ENCODE measurements at regions not wholly inside any gene's neighbourhood (a gene's known extent, or its start where the extent isn't known, plus 50 kb on each side); places are given as distances from the start of the nearest gene placed in this dataset.

DNA sequence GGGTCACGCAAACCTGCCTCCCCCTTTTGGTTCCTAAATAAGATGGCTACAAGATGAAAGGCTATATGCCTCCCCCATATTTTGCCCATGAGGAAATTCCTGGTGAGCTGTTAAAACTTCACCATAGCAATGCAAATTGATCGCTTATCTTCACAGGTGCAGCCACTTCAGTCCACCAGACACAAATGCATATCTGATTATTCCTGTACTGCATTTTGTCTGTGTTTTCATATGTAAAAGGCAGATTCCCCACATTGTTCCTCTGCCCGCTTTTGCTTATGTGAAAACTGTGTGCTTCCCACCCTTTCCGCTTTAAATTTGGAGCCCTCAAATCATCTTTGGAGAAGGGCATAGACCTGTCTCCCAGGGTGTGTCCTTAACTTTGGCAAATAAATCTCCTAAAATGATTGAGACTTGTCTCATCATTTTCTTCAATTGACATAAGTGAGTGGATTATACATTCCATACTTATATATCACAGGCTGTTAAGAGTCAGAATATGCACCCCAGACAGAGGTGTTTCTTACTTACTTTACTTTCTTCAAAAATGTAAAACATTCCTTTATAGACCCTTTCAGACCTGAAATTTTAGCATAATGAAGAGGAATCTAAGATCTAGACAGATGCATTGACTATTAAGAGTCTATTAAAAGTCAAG is 116.4 kb downstream of the CASP12 start:
- TF ChIP-seq, protein P1, sequence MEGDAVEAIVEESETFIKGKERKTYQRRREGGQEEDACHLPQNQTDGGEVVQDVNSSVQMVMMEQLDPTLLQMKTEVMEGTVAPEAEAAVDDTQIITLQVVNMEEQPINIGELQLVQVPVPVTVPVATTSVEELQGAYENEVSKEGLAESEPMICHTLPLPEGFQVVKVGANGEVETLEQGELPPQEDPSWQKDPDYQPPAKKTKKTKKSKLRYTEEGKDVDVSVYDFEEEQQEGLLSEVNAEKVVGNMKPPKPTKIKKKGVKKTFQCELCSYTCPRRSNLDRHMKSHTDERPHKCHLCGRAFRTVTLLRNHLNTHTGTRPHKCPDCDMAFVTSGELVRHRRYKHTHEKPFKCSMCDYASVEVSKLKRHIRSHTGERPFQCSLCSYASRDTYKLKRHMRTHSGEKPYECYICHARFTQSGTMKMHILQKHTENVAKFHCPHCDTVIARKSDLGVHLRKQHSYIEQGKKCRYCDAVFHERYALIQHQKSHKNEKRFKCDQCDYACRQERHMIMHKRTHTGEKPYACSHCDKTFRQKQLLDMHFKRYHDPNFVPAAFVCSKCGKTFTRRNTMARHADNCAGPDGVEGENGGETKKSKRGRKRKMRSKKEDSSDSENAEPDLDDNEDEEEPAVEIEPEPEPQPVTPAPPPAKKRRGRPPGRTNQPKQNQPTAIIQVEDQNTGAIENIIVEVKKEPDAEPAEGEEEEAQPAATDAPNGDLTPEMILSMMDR (IDR thresholded peaks at IDR 0.05) = no peak
- intact Hi-C loops (cut with micrococcal nuclease) = no loop called here
- peaks cover 0 to 1% (median 0%) of the 10 kb centered on the region in 3 donors for H3K27me3 Mint-ChIP-seq (ENCODE audit: low read depth in 3 of 3)

DNA sequence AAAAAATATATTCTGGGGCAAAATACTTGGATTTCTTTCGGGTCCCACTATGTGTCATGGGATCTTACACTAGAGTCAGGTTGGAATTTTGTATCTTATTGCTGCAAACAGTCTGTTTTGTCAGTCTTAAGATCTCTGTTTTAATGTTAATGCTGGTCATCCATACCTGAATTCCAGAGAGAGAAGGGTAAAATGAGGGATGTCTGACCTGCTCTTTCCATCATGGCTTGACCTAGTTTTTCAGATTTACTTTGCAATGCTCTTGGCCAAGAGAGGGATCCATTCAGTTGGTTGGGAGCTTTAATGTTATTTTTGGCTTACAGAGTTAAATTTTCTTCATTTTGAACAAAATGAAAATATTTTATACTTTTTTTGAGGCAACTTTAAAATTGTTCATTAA is 117.2 kb downstream of the CASP12 start:
- H3K27me3 Mint-ChIP-seq (ENCODE audit: low read depth in 3 of 3) = peaks cover 0 to 1% (median 0%) of the 10 kb centered on the region in 3 donors
- H3K9me3 Mint-ChIP-seq = peaks cover 0 to 4% (median 0%) of the 10 kb centered on the region in 7 donors
- H2AFZ ChIP-seq (ENCODE audit: insufficient read depth, low read depth, low read length, poor library complexity, severe bottlenecking) = no peak overlapping the region
- no peak overlapping the region for H3K9ac ChIP-seq (ENCODE audit: insufficient read depth, low read length, poor library complexity, severe bottlenecking)
- no peak overlapping the region for H3K27ac ChIP-seq (ENCODE audit: low read depth in 1 of 2, low read length in 2 of 2)
- no peaks in the 10 kb centered on the region for H3K4me1 Mint-ChIP-seq
- no peaks in the 10 kb centered on the region for H3K36me3 Mint-ChIP-seq
- no peaks in the 10 kb centered on the region for H3K9me3 ChIP-seq (replicated peaks in 1 of 2; ENCODE audit: control insufficient read depth in 1 of 2, insufficient read depth in 1 of 2, low read length in 2 of 2)
- WGBS (ENCODE audit: insufficient coverage) = 92% methylated on average over 1 of the region's 1 CpG
- H3K36me3 ChIP-seq (replicated peaks in 1 of 2; ENCODE audit: control insufficient read depth in 1 of 2, insufficient read depth in 2 of 2, low read length in 2 of 2) = no peaks in the 10 kb centered on the region
- no peak overlapping the region for H3K4me3 Mint-ChIP-seq
- no peak overlapping the region for H3K4me3 ChIP-seq (replicated peaks in 1 of 3; ENCODE audit: low read depth in 2 of 3, low read length in 3 of 3)
- DNase-seq = no peak
- no peaks in the 10 kb centered on the region for H3K79me2 ChIP-seq (ENCODE audit: insufficient read depth, low read length)
- intact Hi-C loops (cut with micrococcal nuclease) = no loop called here
- H4K20me1 ChIP-seq (ENCODE audit: insufficient read depth, low read length) = no peaks in the 10 kb centered on the region
- H3K27ac Mint-ChIP-seq = no peak overlapping the region
- TF ChIP-seq, protein P1 (IDR thresholded peaks at IDR 0.05) = no peak
- H3K4me2 ChIP-seq (replicated peaks; ENCODE audit: extremely low read depth, low read length, poor library complexity, severe bottlenecking) = no peak overlapping the region
- H3K4me1 ChIP-seq (ENCODE audit: control insufficient read depth in 1 of 2, insufficient read depth in 2 of 2, low read length in 2 of 2) = no peaks in the 10 kb centered on the region
- H3K27me3 ChIP-seq (ENCODE audit: control insufficient read depth in 2 of 2, insufficient read depth in 2 of 2, low read length in 2 of 2) = no peaks in the 10 kb centered on the region

More for the DNA sequence above, 116.4 kb downstream of the CASP12 start:
- Histone ChIP-seq H3K4me2 (replicated peaks; ENCODE audit: extremely low read depth, low read length, poor library complexity, severe bottlenecking) (no peak overlapping the region), H3K4me3 (replicated peaks in 1 of 3; ENCODE audit: low read depth in 2 of 3, low read length in 3 of 3) (no peak overlapping the region), H3K9ac (ENCODE audit: insufficient read depth, low read length, poor library complexity, severe bottlenecking) (no peak overlapping the region), H3K9me3 (replicated peaks in 1 of 2; ENCODE audit: control insufficient read depth in 1 of 2, insufficient read depth in 1 of 2, low read length in 2 of 2) (no peaks in the 10 kb centered on the region), H3K36me3 (replicated peaks in 1 of 2; ENCODE audit: control insufficient read depth in 1 of 2, insufficient read depth in 2 of 2, low read length in 2 of 2) (no peaks in the 10 kb centered on the region), H4K20me1 (ENCODE audit: insufficient read depth, low read length) (no peaks in the 10 kb centered on the region), H2AFZ (ENCODE audit: insufficient read depth, low read depth, low read length, poor library complexity, severe bottlenecking) (no peak overlapping the region), H3K27me3 (ENCODE audit: control insufficient read depth in 2 of 2, insufficient read depth in 2 of 2, low read length in 2 of 2) (no peaks in the 10 kb centered on the region), H3K4me1 (ENCODE audit: control insufficient read depth in 1 of 2, insufficient read depth in 2 of 2, low read length in 2 of 2) (no peaks in the 10 kb centered on the region), H3K79me2 (ENCODE audit: insufficient read depth, low read length) (no peaks in the 10 kb centered on the region), H3K27ac (ENCODE audit: low read depth in 1 of 2, low read length in 2 of 2) (no peak overlapping the region)
- Mint-ChIP-seq H3K36me3 (no peaks in the 10 kb centered on the region), H3K27ac (no peak overlapping the region), H3K9me3 (peaks cover 0 to 4% (median 0%) of the 10 kb centered on the region in 7 donors), H3K4me1 (no peaks in the 10 kb centered on the region), H3K4me3 (no peak overlapping the region)
- DNase-seq = no peak
- 100% methylated on average over 2 of the region's 4 CpGs for WGBS (ENCODE audit: insufficient coverage)

All from CD14-positive monocyte (primary cell).